Renal cortex interstitium (tissue), 11 donors: ENCODE measurements at regions not wholly inside any gene's neighbourhood (a gene's known extent, or its start where the extent isn't known, plus 50 kb on each side); places are given as distances from the start of the nearest gene placed in this dataset.
A peak's percentile ranks its signal among the peaks of the same experiment; 100 is the strongest.

ENCODE experiments used
- DNase-seq, 11 donors: peaks; one replicate each; pipeline ENCODE4 v3.0.0-alpha.2; 2013; ENCODE audit warnings: low read depth in 9 of 11, low spot score in 4 of 11; ENCODE audit errors: extremely low read depth in 1 of 11

GRCh38 chr9:90423661-90424193 lies 218.9 kb downstream of the DIRAS2 start:
- DNase-seq = no peak

GRCh38 chr9:90428517-90428916 lies 214.1 kb downstream of the DIRAS2 start:
- no peak for DNase-seq

GRCh38 chr9:90432951-90433350 lies 209.7 kb downstream of the DIRAS2 start:
- DNase-seq = peak in 1 of 11 donors; percentile 19

- DNase-seq = peak; percentile 50 to 85 (median 63)
Measured at GRCh38 chr9:90433398-90433941, 209.2 kb downstream of the DIRAS2 start.

GRCh38 chr9:90441814-90442213 lies 200.8 kb downstream of the DIRAS2 start:
- no peak for DNase-seq

- no peak for DNase-seq
Measured at GRCh38 chr9:90442723-90443122, 199.9 kb downstream of the DIRAS2 start.

- DNase-seq = no peak
Measured at GRCh38 chr9:90444609-90445204, 197.9 kb downstream of the DIRAS2 start.

- no peak for DNase-seq
Measured at GRCh38 chr9:90445391-90445790, 197.2 kb downstream of the DIRAS2 start.

- DNase-seq = no peak
Measured at GRCh38 chr9:90446200-90446948, 196.2 kb downstream of the DIRAS2 start.

GRCh38 chr9:90447773-90448172 lies 194.9 kb downstream of the DIRAS2 start:
- no peak for DNase-seq

GRCh38 chr9:90449213-90449925 lies 193.3 kb downstream of the DIRAS2 start:
- DNase-seq = no peak

- no peak for DNase-seq
Measured at GRCh38 chr9:90451804-90452203, 190.8 kb downstream of the DIRAS2 start.

GRCh38 chr9:90455316-90455715 lies 187.3 kb downstream of the DIRAS2 start:
- DNase-seq = no peak

GRCh38 chr9:90457386-90458190 lies 185.0 kb downstream of the DIRAS2 start:
- DNase-seq = no peak

GRCh38 chr9:90458485-90458884 lies 184.1 kb downstream of the DIRAS2 start:
- DNase-seq = no peak

- DNase-seq = no peak
Measured at GRCh38 chr9:90459321-90459720, 183.3 kb downstream of the DIRAS2 start.

- DNase-seq = no peak
Measured at GRCh38 chr9:90460220-90460619, 182.4 kb downstream of the DIRAS2 start.

- DNase-seq = no peak
Measured at GRCh38 chr9:90464978-90465377, 177.6 kb downstream of the DIRAS2 start.

- no peak for DNase-seq
Measured at GRCh38 chr9:90466441-90466840, 176.2 kb downstream of the DIRAS2 start.
